ENCODE measurements at regions not wholly inside any gene's neighbourhood (a gene's known extent, or its start where the extent isn't known, plus 50 kb on each side); places are given as distances from the start of the nearest gene placed in this dataset.

GRCh38 chr6:14210663-14211561 lies 93.3 kb downstream of the CD83 start (continued):
- TF ChIP-seq SOX6 (IDR thresholded peaks at IDR 0.05) (no peak), SOX6 (CRISPR knock-in tag; IDR thresholded peaks at IDR 0.05) (peak; percentile 50), JUN (CRISPR knock-in tag; IDR thresholded peaks at IDR 0.05) (no peak), E2F5 (CRISPR knock-in tag; conservative IDR thresholded peaks at IDR 0.05) (0 out of 2 replicates have a peak, but pooled peaks have one; percentile 42), NPAS2 (CRISPR knock-in tag; IDR thresholded peaks at IDR 0.05; ENCODE audit: borderline replicate concordance) (no peak), U2AF2 (IDR thresholded peaks at IDR 0.05; ENCODE audit: low read depth, low read length) (no peak), ZBTB44 (CRISPR knock-in tag; IDR thresholded peaks at IDR 0.05) (no peak), RFX5 (IDR thresholded peaks at IDR 0.05; ENCODE audit: low read depth, low read length) (peak; percentile 96), KIAA2018 (CRISPR knock-in tag; IDR thresholded peaks at IDR 0.05; ENCODE audit: borderline replicate concordance) (no peak), PAWR (CRISPR knock-in tag; IDR thresholded peaks at IDR 0.05; ENCODE audit: borderline replicate concordance) (no peak), ZNF644 (CRISPR knock-in tag; IDR thresholded peaks at IDR 0.05; ENCODE audit: low read depth) (no peak), ZNF230 (CRISPR knock-in tag; IDR thresholded peaks at IDR 0.05) (no peak), CREB1 (IDR thresholded peaks at IDR 0.05) (peak; percentile 29; the same call in 1 of the 2 replicates), CREB1 (CRISPR knock-in tag; IDR thresholded peaks at IDR 0.05) (no peak), TAF1 (CRISPR knock-in tag; IDR thresholded peaks at IDR 0.05) (no peak; the same call in 1 of the 2 replicates), ZNF691 (CRISPR knock-in tag; IDR thresholded peaks at IDR 0.05; ENCODE audit: borderline replicate concordance, low read depth) (no peak), AKAP8 (CRISPR knock-in tag; IDR thresholded peaks at IDR 0.05) (0 out of 2 replicates have a peak, but pooled peaks have one; percentile 51), JARID2 (CRISPR knock-in tag; IDR thresholded peaks at IDR 0.05; ENCODE audit: insufficient replicate concordance) (peak; percentile 20), IRX3 (CRISPR knock-in tag; IDR thresholded peaks at IDR 0.05; ENCODE audit: borderline replicate concordance, low read depth) (no peak)

All from HepG2 (cell line).